HG03025 (cell line): ENCODE measurements at regions not wholly inside any gene's neighbourhood (a gene's known extent, or its start where the extent isn't known, plus 50 kb on each side); places are given as distances from the start of the nearest gene placed in this dataset.

ENCODE experiments used
- ATAC-seq: cut with Tn5 transposase; IDR thresholded peaks from one replicate; pipeline ENCODE4 v1.9.1; 2021; ENCODE audit warnings: mild to moderate bottlenecking, moderate library complexity; ENCODE audit not compliant: unreplicated experiment, low FRiP score

- no peak for ATAC-seq
Measured at GRCh38 chr2:118257696-118258095, 169.4 kb downstream of the INSIG2 start.

- no peak for ATAC-seq
Measured at GRCh38 chr2:118255771-118256372, 167.6 kb downstream of the INSIG2 start.

GRCh38 chr2:118255301-118255700, 167.0 kb downstream of the INSIG2 start:
- ATAC-seq = no peak

- ATAC-seq = no peak
Measured at GRCh38 chr2:118254116-118254515, 165.8 kb downstream of the INSIG2 start.

GRCh38 chr2:118251427-118251826, 163.2 kb downstream of the INSIG2 start:
- ATAC-seq = no peak

- ATAC-seq = no peak
Measured at GRCh38 chr2:118250463-118250862, 162.2 kb downstream of the INSIG2 start.

GRCh38 chr2:118250001-118250400, 161.7 kb downstream of the INSIG2 start:
- ATAC-seq = no peak

GRCh38 chr2:118249531-118249930, 161.3 kb downstream of the INSIG2 start:
- no peak for ATAC-seq

- no peak for ATAC-seq
Measured at GRCh38 chr2:118246726-118247125, 158.5 kb downstream of the INSIG2 start.

- no peak for ATAC-seq
Measured at GRCh38 chr2:118246079-118246478, 157.8 kb downstream of the INSIG2 start.

GRCh38 chr2:118244686-118245085, 156.4 kb downstream of the INSIG2 start:
- no peak for ATAC-seq

- no peak for ATAC-seq
Measured at GRCh38 chr2:118243031-118243430, 154.8 kb downstream of the INSIG2 start.

GRCh38 chr2:118242216-118242615, 153.9 kb downstream of the INSIG2 start:
- no peak for ATAC-seq

GRCh38 chr2:118241128-118241527, 152.9 kb downstream of the INSIG2 start:
- no peak for ATAC-seq

- no peak for ATAC-seq
Measured at GRCh38 chr2:118240276-118240675, 152.0 kb downstream of the INSIG2 start.

GRCh38 chr2:118239284-118239683, 151.0 kb downstream of the INSIG2 start:
- no peak for ATAC-seq

- no peak for ATAC-seq
Measured at GRCh38 chr2:118237451-118237850, 149.2 kb downstream of the INSIG2 start.

GRCh38 chr2:118232796-118233195, 144.5 kb downstream of the INSIG2 start:
- no peak for ATAC-seq

- ATAC-seq = no peak
Measured at GRCh38 chr2:118232391-118232790, 144.1 kb downstream of the INSIG2 start.

- no peak for ATAC-seq
Measured at GRCh38 chr2:118231759-118232158, 143.5 kb downstream of the INSIG2 start.

GRCh38 chr2:118227698-118228508, 139.6 kb downstream of the INSIG2 start:
- no peak for ATAC-seq

GRCh38 chr2:118225666-118226065, 137.4 kb downstream of the INSIG2 start:
- ATAC-seq = no peak
